Astrocyte (in vitro differentiated cells and primary cell): ENCODE measurements at regions not wholly inside any gene's neighbourhood (a gene's known extent, or its start where the extent isn't known, plus 50 kb on each side); places are given as distances from the start of the nearest gene placed in this dataset.
A peak's percentile ranks its signal among the peaks of the same experiment; 100 is the strongest.

Experiments used
- DNase-seq: peaks from one replicate; pipeline ENCODE4 v3.0.0-alpha.2; 2010; ENCODE audit warnings: low read depth
- FAIRE-seq: peaks from 2 replicates; lab custom pipeline; 2011; peaks lifted over from hg19 to GRCh38; lab: Jason Lieb, UNC
- H2AFZ ChIP-seq: 2 replicates; pipeline ENCODE4 v1.6.0; 2012; ENCODE audit warnings: low read depth, low read length, inconsistent platforms
- H3K27ac ChIP-seq: 2 replicates; pipeline ENCODE4 v1.5.1; 2011; ENCODE audit warnings: low read depth, low read length, inconsistent platforms
- H3K27me3 ChIP-seq: 2 replicates; pipeline ENCODE4 v1.6.0; 2011; ENCODE audit warnings: low read length, inconsistent platforms; ENCODE audit not compliant: insufficient read depth
- H3K36me3 ChIP-seq: 2 replicates; pipeline ENCODE4 v1.5.1; 2011; ENCODE audit warnings: low read length, inconsistent platforms; ENCODE audit not compliant: insufficient read depth
- H3K4me1 ChIP-seq: 2 replicates; pipeline ENCODE4 v1.5.1; 2011; ENCODE audit warnings: low read length, inconsistent platforms; ENCODE audit not compliant: insufficient read depth
- H3K4me2 ChIP-seq: 2 replicates; pipeline ENCODE4 v1.6.0; 2012; ENCODE audit warnings: low read length, inconsistent platforms
- H3K4me3 ChIP-seq: 2 replicates; pipeline ENCODE4 v1.5.1; 2011; ENCODE audit warnings: low read depth, mild to moderate bottlenecking, low read length, inconsistent platforms; ENCODE audit not compliant: insufficient read depth
- H3K79me2 ChIP-seq: 2 replicates; pipeline ENCODE4 v1.6.0; 2012; ENCODE audit warnings: mild to moderate bottlenecking, low read length, inconsistent platforms; ENCODE audit not compliant: insufficient read depth
- H3K9ac ChIP-seq: 2 replicates; pipeline ENCODE4 v1.6.0; 2012; ENCODE audit warnings: mild to moderate bottlenecking, low read length, inconsistent platforms
- H3K9me3 ChIP-seq: 2 replicates; pipeline ENCODE4 v1.5.1; 2012; ENCODE audit warnings: low read depth, mild to moderate bottlenecking, low read length, inconsistent platforms; ENCODE audit not compliant: insufficient read depth
- H4K20me1 ChIP-seq: 2 replicates; pipeline ENCODE4 v1.6.0; 2012; ENCODE audit warnings: low read length, inconsistent platforms; ENCODE audit not compliant: insufficient read depth
- H3K27ac Mint-ChIP-seq: one replicate; pipeline ENCODE4 v1.8.0; 2021; ENCODE audit warnings: mild to moderate bottlenecking, mixed read lengths; ENCODE audit not compliant: unreplicated experiment
- H3K27me3 Mint-ChIP-seq: one replicate; pipeline ENCODE4 v1.8.0; 2021; ENCODE audit warnings: low read depth, mixed read lengths; ENCODE audit not compliant: unreplicated experiment
- H3K36me3 Mint-ChIP-seq: one replicate; pipeline ENCODE4 v1.8.0; 2021; ENCODE audit warnings: low read depth, mixed read lengths; ENCODE audit not compliant: unreplicated experiment
- H3K4me1 Mint-ChIP-seq: one replicate; pipeline ENCODE4 v1.8.0; 2021; ENCODE audit warnings: low read depth, mixed read lengths; ENCODE audit not compliant: unreplicated experiment
- H3K4me3 Mint-ChIP-seq: one replicate; pipeline ENCODE4 v1.8.0; 2021; ENCODE audit warnings: mild to moderate bottlenecking, moderate library complexity, mixed read lengths; ENCODE audit not compliant: unreplicated experiment
- H3K9me3 Mint-ChIP-seq: one replicate; pipeline ENCODE4 v1.8.0; 2021; ENCODE audit warnings: mild to moderate bottlenecking, mixed read lengths; ENCODE audit not compliant: unreplicated experiment
- EZH2 ChIP-seq: IDR thresholded peaks from 2 replicates; pipeline ENCODE4 v1.6.1; 2012; ENCODE audit warnings: mild to moderate bottlenecking, low read length, inconsistent platforms; ENCODE audit not compliant: insufficient read depth
- TF ChIP-seq, protein P1 (sequence below): IDR thresholded peaks from 2 replicates; pipeline ENCODE4 v1.5.1; 2011; ENCODE audit warnings: low read depth, mild to moderate bottlenecking, inconsistent platforms, low read length, moderate library complexity; ENCODE audit not compliant: insufficient read depth

DNA sequence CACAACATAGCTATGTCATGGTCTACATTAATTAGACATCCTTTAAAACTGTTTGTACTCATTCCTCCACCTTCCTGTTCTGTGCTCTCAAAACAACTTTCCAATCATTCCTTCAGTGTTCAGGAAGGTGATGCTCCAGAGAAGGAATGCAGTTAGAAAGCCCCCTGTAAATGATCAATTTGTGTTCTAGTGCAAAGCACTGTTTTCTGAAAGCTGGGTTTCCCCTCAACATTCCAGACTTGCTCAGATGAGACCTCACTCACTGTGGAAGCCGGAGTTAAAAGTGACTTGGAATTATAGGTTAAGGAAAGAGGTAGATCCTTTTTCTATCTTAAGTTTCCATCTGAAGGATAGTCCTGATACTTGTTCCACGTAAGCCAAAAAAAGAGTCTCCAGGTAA lies 95.9 kb downstream of the BMP2 start:
- FAIRE-seq, result no peak
- no peak overlapping the region for H2AFZ ChIP-seq
- H3K4me1 Mint-ChIP-seq, result peaks cover 12% of the 10 kb centered on the region

GRCh38 chr20:6863798-6864201 lies 96.3 kb downstream of the BMP2 start:
- Histone ChIP-seq H3K27ac (no peak overlapping the region), H3K36me3 (no peaks in the 10 kb centered on the region), H3K4me1 (no peaks in the 10 kb centered on the region), H3K4me2 (no peak overlapping the region), H4K20me1 (no peaks in the 10 kb centered on the region), H3K9ac (no peak overlapping the region), H2AFZ (no peak overlapping the region), H3K79me2 (no peaks in the 10 kb centered on the region), H3K4me3 (no peak overlapping the region), H3K27me3 (no peaks in the 10 kb centered on the region), H3K9me3 (no peaks in the 10 kb centered on the region)
- TF ChIP-seq, protein P1, sequence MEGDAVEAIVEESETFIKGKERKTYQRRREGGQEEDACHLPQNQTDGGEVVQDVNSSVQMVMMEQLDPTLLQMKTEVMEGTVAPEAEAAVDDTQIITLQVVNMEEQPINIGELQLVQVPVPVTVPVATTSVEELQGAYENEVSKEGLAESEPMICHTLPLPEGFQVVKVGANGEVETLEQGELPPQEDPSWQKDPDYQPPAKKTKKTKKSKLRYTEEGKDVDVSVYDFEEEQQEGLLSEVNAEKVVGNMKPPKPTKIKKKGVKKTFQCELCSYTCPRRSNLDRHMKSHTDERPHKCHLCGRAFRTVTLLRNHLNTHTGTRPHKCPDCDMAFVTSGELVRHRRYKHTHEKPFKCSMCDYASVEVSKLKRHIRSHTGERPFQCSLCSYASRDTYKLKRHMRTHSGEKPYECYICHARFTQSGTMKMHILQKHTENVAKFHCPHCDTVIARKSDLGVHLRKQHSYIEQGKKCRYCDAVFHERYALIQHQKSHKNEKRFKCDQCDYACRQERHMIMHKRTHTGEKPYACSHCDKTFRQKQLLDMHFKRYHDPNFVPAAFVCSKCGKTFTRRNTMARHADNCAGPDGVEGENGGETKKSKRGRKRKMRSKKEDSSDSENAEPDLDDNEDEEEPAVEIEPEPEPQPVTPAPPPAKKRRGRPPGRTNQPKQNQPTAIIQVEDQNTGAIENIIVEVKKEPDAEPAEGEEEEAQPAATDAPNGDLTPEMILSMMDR, result no peak
- peak overlapping the region; percentile 82 for H3K27ac Mint-ChIP-seq
- no peak overlapping the region for H3K4me3 Mint-ChIP-seq
- peaks cover 12% of the 10 kb centered on the region for H3K4me1 Mint-ChIP-seq
- no peaks in the 10 kb centered on the region for H3K36me3 Mint-ChIP-seq
- no peaks in the 10 kb centered on the region for H3K9me3 Mint-ChIP-seq
- DNase-seq, result peak; percentile 0
- H3K27me3 Mint-ChIP-seq, result no peaks in the 10 kb centered on the region
- no peak for FAIRE-seq

More for the DNA sequence above, 95.9 kb downstream of the BMP2 start:
- peak overlapping the region; percentile 82 for H3K27ac Mint-ChIP-seq
- no peaks in the 10 kb centered on the region for H3K9me3 ChIP-seq
- no peak overlapping the region for H3K27ac ChIP-seq
- no peak overlapping the region for H3K4me2 ChIP-seq
- no peaks in the 10 kb centered on the region for H3K27me3 Mint-ChIP-seq
- H3K9me3 Mint-ChIP-seq, result no peaks in the 10 kb centered on the region
- no peak overlapping the region for H3K9ac ChIP-seq
- H4K20me1 ChIP-seq, result no peaks in the 10 kb centered on the region
- no peaks in the 10 kb centered on the region for H3K79me2 ChIP-seq
- H3K36me3 ChIP-seq, result no peaks in the 10 kb centered on the region
- H3K4me1 ChIP-seq, result no peaks in the 10 kb centered on the region
- no peak for DNase-seq
- TF ChIP-seq, protein P1, result no peak
- TF ChIP-seq EZH2, result no peak
- no peaks in the 10 kb centered on the region for H3K36me3 Mint-ChIP-seq
- H3K4me3 Mint-ChIP-seq, result no peak overlapping the region
- no peak overlapping the region for H3K4me3 ChIP-seq
- H3K27me3 ChIP-seq, result no peaks in the 10 kb centered on the region

GRCh38 chr20:6864740-6865139 lies 97.3 kb downstream of the BMP2 start:
- Mint-ChIP-seq H3K27ac (no peak overlapping the region), H3K36me3 (no peaks in the 10 kb centered on the region), H3K4me1 (peaks cover 12% of the 10 kb centered on the region), H3K4me3 (no peak overlapping the region), H3K9me3 (no peaks in the 10 kb centered on the region), H3K27me3 (peaks cover 4% of the 10 kb centered on the region)
- no peak overlapping the region for H3K4me2 ChIP-seq
- no peak for DNase-seq
- H3K36me3 ChIP-seq, result no peaks in the 10 kb centered on the region
- H3K9ac ChIP-seq, result no peak overlapping the region
- no peak for FAIRE-seq
- no peak overlapping the region for H3K27ac ChIP-seq
- no peaks in the 10 kb centered on the region for H3K79me2 ChIP-seq
- H3K27me3 ChIP-seq, result no peaks in the 10 kb centered on the region
- TF ChIP-seq, protein P1, result no peak
- no peak for TF ChIP-seq EZH2
- no peak overlapping the region for H3K4me3 ChIP-seq
- H2AFZ ChIP-seq, result no peak overlapping the region
- H4K20me1 ChIP-seq, result no peaks in the 10 kb centered on the region
- H3K9me3 ChIP-seq, result no peaks in the 10 kb centered on the region
- H3K4me1 ChIP-seq, result no peaks in the 10 kb centered on the region
